Right lobe of liver (tissue), 4 donors: ENCODE measurements at regions not wholly inside any gene's neighbourhood (a gene's known extent, or its start where the extent isn't known, plus 50 kb on each side); places are given as distances from the start of the nearest gene placed in this dataset.

ENCODE experiments used
- CTCF ChIP-seq, 4 donors: fragments of 200-600 bp in 3 of 4; fragments of 450-650 bp in 1 of 4; IDR thresholded peaks; one replicate each; pipeline versions ENCODE4 v1.5.1 to v1.8.0; 2016 to 2022; ENCODE audit warnings: antibody characterized with exemption in 4 of 4, mild to moderate bottlenecking in 2 of 4
- POLR2A ChIP-seq: fragments of 450-650 bp; IDR thresholded peaks from one replicate; pipeline ENCODE4 v1.6.1; 2017; ENCODE audit warnings: antibody characterized with exemption, mild to moderate bottlenecking
- donor health status: DM: no; HTN: no; CAD: no.
- donor health status: DM: no; HTN: no; CAD: no.
- donor health status: DM: no; HTN: yes; CAD: no.

GRCh38 chr4:83679254-83679653, 143.3 kb downstream of the GPAT3 start:
- TF ChIP-seq CTCF (IDR thresholded peaks at IDR 0.05) (no peak), POLR2A (no peak)
